Astrocyte of the cerebellum (primary cell): ENCODE measurements at regions not wholly inside any gene's neighbourhood (a gene's known extent, or its start where the extent isn't known, plus 50 kb on each side); places are given as distances from the start of the nearest gene placed in this dataset.

Experiments
- DNase-seq: peaks from one replicate; pipeline ENCODE4 v3.0.0-alpha.2; 2011; ENCODE audit warnings: low read depth
- H3K4me3 ChIP-seq: 2 replicates; pipeline ENCODE4 v1.5.1; 2011; ENCODE audit warnings: mild to moderate bottlenecking, low read depth, low read length, moderate library complexity
- CTCF ChIP-seq: IDR thresholded peaks from 2 replicates; pipeline ENCODE4 v1.5.1; 2012; ENCODE audit warnings: low read length, low read depth, moderate library complexity, mild to moderate bottlenecking; ENCODE audit errors: missing control alignments
- in situ Hi-C: cut with HindIII; loops from 2 replicates; pipeline ENCODE4 v1.10.0; 2017; ENCODE audit warnings: low sequenced_read_pairs

GRCh38 chr4:125123570-125124109 is 191.1 kb upstream of the FAT4 start:
- H3K4me3 ChIP-seq, result no peak overlapping the region
- DNase-seq, result peak; percentile 41
- in situ Hi-C loops, result no loop called here
- TF ChIP-seq CTCF, result no peak

GRCh38 chr4:125121581-125121980 is 193.2 kb upstream of the FAT4 start:
- no peak overlapping the region for H3K4me3 ChIP-seq
- TF ChIP-seq CTCF, result no peak
- DNase-seq, result no peak
- in situ Hi-C loops, result no loop called here

GRCh38 chr4:125116431-125116830 is 198.3 kb upstream of the FAT4 start:
- in situ Hi-C loops, result no loop called here
- TF ChIP-seq CTCF, result no peak
- DNase-seq, result no peak
- no peak overlapping the region for H3K4me3 ChIP-seq

- in situ Hi-C loops, result no loop called here
- no peak for TF ChIP-seq CTCF
- DNase-seq, result peak; percentile 9
- no peak overlapping the region for H3K4me3 ChIP-seq
These were observed 198.8 kb upstream of the FAT4 start for GRCh38 chr4:125115941-125116340.

GRCh38 chr4:125115476-125115875 is 199.3 kb upstream of the FAT4 start:
- no peak overlapping the region for H3K4me3 ChIP-seq
- peak; percentile 53 for DNase-seq
- no peak for TF ChIP-seq CTCF
- in situ Hi-C loops, result no loop called here

- DNase-seq, result no peak
- in situ Hi-C loops, result no loop called here
- TF ChIP-seq CTCF, result no peak
These were observed 202.2 kb upstream of the FAT4 start for GRCh38 chr4:125112536-125112935.

GRCh38 chr4:125111323-125111722 is 203.4 kb upstream of the FAT4 start:
- in situ Hi-C loops, result no loop called here

More at GRCh38 chr4:125112536-125112935, 202.2 kb upstream of the FAT4 start:
- no peak overlapping the region for H3K4me3 ChIP-seq

More at GRCh38 chr4:125111323-125111722, 203.4 kb upstream of the FAT4 start:
- no peak overlapping the region for H3K4me3 ChIP-seq
- no peak for TF ChIP-seq CTCF
- DNase-seq, result no peak
